ENCODE measurements at regions not wholly inside any gene's neighbourhood (a gene's known extent, or its start where the extent isn't known, plus 50 kb on each side); places are given as distances from the start of the nearest gene placed in this dataset.

GRCh38 chr9:121563425-121563824, 63.8 kb upstream of the GGTA1 start:
- no peak for TF ChIP-seq EZH2 (IDR thresholded peaks at IDR 0.05; ENCODE audit: low read depth)
- no peak for TF ChIP-seq CTCF (conservative IDR thresholded peaks at IDR 0.05)

Measured in PC-9 (cell line).